Heart right ventricle (tissue), 16 donors: ENCODE measurements at regions not wholly inside any gene's neighbourhood (a gene's known extent, or its start where the extent isn't known, plus 50 kb on each side); places are given as distances from the start of the nearest gene placed in this dataset.

Experiments used
- ATAC-seq, 8 donors: fragments of 200-7000 bp; cut with Tn5 transposase; one replicate each; pipeline ENCODE4 v1.9.1; 2020; ENCODE audit warnings: mild to moderate bottlenecking in 8 of 8, moderate library complexity in 8 of 8, moderate number of reproducible peaks in 1 of 8
- DNase-seq, 2 donors: peaks; one replicate each; pipeline ENCODE4 v3.0.0-alpha.2; 2020
- H3K27ac ChIP-seq, 10 donors: fragments of 200-600 bp; sonication (generic) in 2 of 10; one replicate each; pipeline versions ENCODE4 v1.5.0 to v1.8.0; 2020 to 2022; ENCODE audit warnings: mild to moderate bottlenecking in 3 of 10
- H3K27me3 ChIP-seq, 7 donors: fragments of 200-600 bp; one replicate each; pipeline ENCODE4 v1.8.0; 2021 to 2022; ENCODE audit warnings: mild to moderate bottlenecking in 2 of 7
- H3K36me3 ChIP-seq, 9 donors: fragments of 200-600 bp; sonication (generic) in 1 of 9; one replicate each; pipeline versions ENCODE4 v1.5.0 to v1.8.0; 2020 to 2022; ENCODE audit warnings: mild to moderate bottlenecking in 2 of 9
- H3K4me1 ChIP-seq, 9 donors: fragments of 200-600 bp; sonication (generic) in 1 of 9; one replicate each; pipeline versions ENCODE4 v1.5.0 to v1.8.0; 2020 to 2022; ENCODE audit warnings: mild to moderate bottlenecking in 4 of 9
- H3K4me3 ChIP-seq, 10 donors: fragments of 200-600 bp; sonication (generic) in 2 of 10; one replicate each; pipeline versions ENCODE4 v1.5.0 to v1.8.0; 2020 to 2022; ENCODE audit warnings: mild to moderate bottlenecking in 7 of 10, moderate library complexity in 2 of 10
- H3K9me3 ChIP-seq, 11 donors: fragments of 200-600 bp in 10 of 11; sonication (generic) in 2 of 11; one replicate each; pipeline versions ENCODE4 v1.5.0 to v1.8.0; 2013 to 2022; ENCODE audit warnings: mild to moderate bottlenecking in 2 of 11, control low read depth in 1 of 11, moderate library complexity in 1 of 11
- CTCF ChIP-seq, 9 donors: fragments of 200-600 bp; sonication (generic) in 2 of 9; IDR thresholded peaks; one replicate each; pipeline versions ENCODE4 v1.5.0 to v1.8.0; 2021 to 2022; ENCODE audit warnings: antibody characterized with exemption in 9 of 9, mild to moderate bottlenecking in 5 of 9, moderate library complexity in 1 of 9
- WGBS, 2 donors: extraction: QIAGEN DNeasy Blood & Tissue Kit; methylation state at CpG; one replicate each; pipeline ENCODE4 v1.1.7; 2013; ENCODE audit warnings: inconsistent platforms in 1 of 2; 5-methylcytosine and 5-hydroxymethylcytosine counted together
- intact Hi-C, 10 donors: fragments of 100-400 bp; cut with DNase I; formaldehyde crosslinking; loops; one replicate each; pipeline versions ENCODE4 v1.11.1 to v1.14.2; 2022
- donor health status: Arrhythmogenic right ventricular cardiomyopathy.
- donor health status: ischemic (EF 13 %, LVEDD 7.1; RV severe dilation, severe dysfunction).
- donor health status: healthy with polysubstance abuse.
- donor health status: DM: no; HTN: yes; CAD: no.
- donor health status: DM: no; HTN: no; CAD: no.
- donor health status: ischemic (EF 25% LVEDD 6.9; RV normal size, moderate dysfunction).
- donor health status: ischemic (EF 25% LVEDD 5.7; RV mildly dilated, moderate dysfunction).
- donor health status: healthy.
- donor health status: DM: yes; HTN: yes; CAD: no.
- donor health status: Ischemic cardiomyopathy.
- donor health status: ischemic (EF 35%, LVEDD 5.7; RV mildly dilated, moderate dysfunction).
- donor health status: nonischemic (EF 11% LVEDD 7.7; RV severe dilation, severe dysfunction).
- donor health status: DM: yes; HTN: yes; CAD: no.
- donor health status: PGD.
- donor health status: ischemic (EF 29% LVEDD 5.4; RV normal size, mild dysfunction).
- donor health status: nonischemic (EF 23%, LVEDD 6.1; RV moderate dilation, normal function).

- no peak for TF ChIP-seq CTCF (IDR thresholded peaks at IDR 0.05)
- Histone ChIP-seq H3K9me3 (no peaks in the 10 kb centered on the region), H3K27me3 (no peaks in the 10 kb centered on the region), H3K4me1 (peaks cover 0 to 9% (median 0%) of the 10 kb centered on the region in 9 donors), H3K27ac (no peak overlapping the region), H3K4me3 (no peak overlapping the region), H3K36me3 (no peaks in the 10 kb centered on the region)
- DNase-seq (no peak), ATAC-seq (no peak)
- intact Hi-C loops: no loop called here
These were observed 329.4 kb upstream of the TBC1D5 start for GRCh38 chr3:18071833-18072232.

- Histone ChIP-seq H3K36me3 (no peaks in the 10 kb centered on the region), H3K27me3 (no peaks in the 10 kb centered on the region), H3K4me1 (peaks cover 0 to 9% (median 0%) of the 10 kb centered on the region in 9 donors), H3K9me3 (no peaks in the 10 kb centered on the region), H3K4me3 (no peak overlapping the region), H3K27ac (no peak overlapping the region)
- TF ChIP-seq CTCF (IDR thresholded peaks at IDR 0.05): no peak
- DNase-seq (no peak), ATAC-seq (no peak)
- intact Hi-C loops: no loop called here
- 66 to 80% methylated on average over 1 of the region's 1 CpG for WGBS, 2 donors
These were observed 328.5 kb upstream of the TBC1D5 start for GRCh38 chr3:18070944-18071343.

- DNase-seq (no peak), ATAC-seq (peak in 5 of 8 donors; percentile 25 to 86 (median 62))
- intact Hi-C loops: no loop called here
- Histone ChIP-seq H3K9me3 (no peaks in the 10 kb centered on the region), H3K27me3 (no peaks in the 10 kb centered on the region), H3K4me3 (no peak overlapping the region), H3K27ac (no peak overlapping the region), H3K4me1 (peaks cover 0 to 9% (median 0%) of the 10 kb centered on the region in 9 donors), H3K36me3 (no peaks in the 10 kb centered on the region)
- no peak for TF ChIP-seq CTCF (IDR thresholded peaks at IDR 0.05)
- WGBS, 2 donors: 26 to 32% methylated on average over 2 of the region's 2 CpGs
These were observed 327.8 kb upstream of the TBC1D5 start for GRCh38 chr3:18070231-18070630.

GRCh38 chr3:18069568-18069967 lies 327.1 kb upstream of the TBC1D5 start:
- intact Hi-C loops: no loop called here

More at GRCh38 chr3:18069568-18069967, 327.1 kb upstream of the TBC1D5 start:
- 94 to 95% methylated on average over 1 of the region's 1 CpG for WGBS, 2 donors
- H3K4me1 ChIP-seq: peaks cover 0 to 9% (median 0%) of the 10 kb centered on the region in 9 donors
- no peak for DNase-seq
- no peaks in the 10 kb centered on the region for H3K36me3 ChIP-seq
- H3K9me3 ChIP-seq: no peaks in the 10 kb centered on the region
- no peak overlapping the region for H3K4me3 ChIP-seq
- H3K27me3 ChIP-seq: no peaks in the 10 kb centered on the region
- no peak for TF ChIP-seq CTCF (IDR thresholded peaks at IDR 0.05)
- ATAC-seq: no peak
- no peak overlapping the region for H3K27ac ChIP-seq
